H1 (cell line): ENCODE measurements at regions not wholly inside any gene's neighbourhood (a gene's known extent, or its start where the extent isn't known, plus 50 kb on each side); places are given as distances from the start of the nearest gene placed in this dataset.
"Not testable (repeated sequence)": the region's sequence is repeated elsewhere in the genome, so short reads cannot be mapped to it uniquely, and the experiment has no call there.

Experiments used
- CTCF ChIA-PET: fragments of 300-600 bp; sonication (Branson Sonifier 250); formaldehyde crosslinking; loops from one replicate; lab custom pipeline; 2021; ENCODE audit not compliant: partially characterized antibody; lab: Charles Lee
- POLR2A ChIA-PET: fragments of 300-600 bp; sonication (Branson Sonifier 250); formaldehyde crosslinking; loops from one replicate; lab custom pipeline; 2021; ENCODE audit warnings: inconsistent platforms; ENCODE audit not compliant: partially characterized antibody; lab: Charles Lee
- DNase-seq, 2 experiments: peaks; one replicate each; pipeline versions ENCODE4 v3.0.0 to v3.0.0-alpha.2; 2010 to 2022; ENCODE audit warnings: low spot score in 2 of 2, low read depth in 1 of 2, mixed read lengths in 1 of 2
- FAIRE-seq: peaks from 2 replicates; lab custom pipeline; 2011; peaks lifted over from hg19 to GRCh38; lab: Jason Lieb, UNC
- H2AFZ ChIP-seq: 2 replicates; pipeline ENCODE4 v1.8.1; 2012; ENCODE audit warnings: low read length, inconsistent platforms
- H2AK5ac ChIP-seq: 2 replicates; pipeline ENCODE4 v1.6.1; 2013; ENCODE audit warnings: low read depth, low read length
- H2BK120ac ChIP-seq: replicated peaks from 2 replicates; pipeline ENCODE3; 2013; ENCODE audit warnings: low read depth, low read length, inconsistent platforms
- H2BK12ac ChIP-seq: 2 replicates; pipeline ENCODE4 v1.6.1; 2013; ENCODE audit warnings: low read depth, low read length
- H2BK15ac ChIP-seq: 2 replicates; pipeline ENCODE4 v1.6.1; 2013; ENCODE audit warnings: low read length
- H2BK20ac ChIP-seq: 2 replicates; pipeline ENCODE4 v1.6.1; 2013; ENCODE audit warnings: low read length
- H2BK5ac ChIP-seq: 2 replicates; pipeline ENCODE4 v1.6.1; 2013; ENCODE audit warnings: low read depth, low read length
- H3K14ac ChIP-seq: 2 replicates; pipeline ENCODE4 v1.6.1; 2013; ENCODE audit warnings: inconsistent platforms; ENCODE audit not compliant: insufficient read length
- H3K18ac ChIP-seq: 2 replicates; pipeline ENCODE4 v1.6.1; 2013; ENCODE audit warnings: low read length; ENCODE audit errors: extremely low read depth
- H3K23ac ChIP-seq: 2 replicates; pipeline ENCODE4 v1.6.1; 2013; ENCODE audit warnings: inconsistent platforms; ENCODE audit not compliant: insufficient read length
- H3K23me2 ChIP-seq: 2 replicates; pipeline ENCODE4 v1.6.1; 2013; ENCODE audit warnings: low read depth, low read length
- H3K27ac ChIP-seq: 2 replicates; pipeline ENCODE4 v1.6.1; 2011; ENCODE audit warnings: low read depth, low read length, inconsistent platforms
- H3K27me3 ChIP-seq, 4 experiments: replicated peaks in 1 of 4; 1 replicate in 1 of 4; 2 replicates in 3 of 4; pipeline versions ENCODE4 v1.6.1 to v1.8.1; 2011 to 2013; ENCODE audit warnings: low read length in 3 of 4, mild to moderate bottlenecking in 3 of 4, inconsistent platforms in 2 of 4, mixed read lengths in 2 of 4, moderate library complexity in 1 of 4; ENCODE audit not compliant: control insufficient read depth in 3 of 4, insufficient read depth in 3 of 4; ENCODE audit errors: extremely low read depth in 1 of 4
- H3K36me3 ChIP-seq, 4 experiments: 2 replicates each; pipeline versions ENCODE4 v1.6.1 to v1.8.1; 2011 to 2013; ENCODE audit warnings: mild to moderate bottlenecking in 4 of 4, low read length in 3 of 4, moderate library complexity in 2 of 4, control low read depth in 1 of 4, inconsistent platforms in 1 of 4; ENCODE audit not compliant: insufficient read depth in 4 of 4, control insufficient read depth in 2 of 4
- H3K4ac ChIP-seq: replicated peaks from 2 replicates; pipeline ENCODE3; 2013; ENCODE audit warnings: low read length, low read depth, mixed read lengths, inconsistent platforms; ENCODE audit not compliant: insufficient read length
- H3K4me1 ChIP-seq, 4 experiments: replicated peaks in 1 of 4; 1 replicate in 1 of 4; 2 replicates in 3 of 4; pipeline versions ENCODE4 v1.6.1 to v1.8.1; 2011 to 2013; ENCODE audit warnings: low read length in 3 of 4, inconsistent platforms in 2 of 4, mixed read lengths in 1 of 4; ENCODE audit not compliant: insufficient read depth in 4 of 4, control insufficient read depth in 3 of 4
- H3K4me2 ChIP-seq, 2 experiments: 2 replicates each; pipeline versions ENCODE4 v1.6.1 to v1.8.1; 2011 to 2013; ENCODE audit warnings: low read depth in 2 of 2, low read length in 2 of 2, control low read depth in 1 of 2, inconsistent platforms in 1 of 2, mild to moderate bottlenecking in 1 of 2; ENCODE audit not compliant: insufficient read depth in 1 of 2
- H3K4me3 ChIP-seq, 4 experiments: fragments of 200-600, 300-600 bp in 1 of 4; sonication (generic), shearing (Covaris generic), sonication (Bioruptor Twin) in 1 of 4; 2 replicates each; pipeline versions ENCODE4 v1.5.1 to v1.8.1; 2011 to 2016; ENCODE audit warnings: low read length in 4 of 4, low read depth in 3 of 4, control low read depth in 2 of 4, inconsistent platforms in 2 of 4, mild to moderate bottlenecking in 2 of 4, mixed read lengths in 1 of 4, moderate library complexity in 1 of 4; ENCODE audit not compliant: insufficient read depth in 2 of 4; ENCODE audit errors: extremely low read depth in 1 of 4
- H3K56ac ChIP-seq: replicated peaks from 2 replicates; pipeline ENCODE3; 2013; ENCODE audit warnings: low read depth, mild to moderate bottlenecking, mixed read lengths, low read length, inconsistent platforms; ENCODE audit not compliant: insufficient read length
- H3K79me1 ChIP-seq: 2 replicates; pipeline ENCODE4 v1.6.1; 2013; ENCODE audit warnings: low read depth, low read length, control low read depth
- H3K79me2 ChIP-seq, 2 experiments: 2 replicates each; pipeline versions ENCODE4 v1.6.1 to v1.8.1; 2012 to 2013; ENCODE audit warnings: low read length in 2 of 2, mild to moderate bottlenecking in 2 of 2, inconsistent platforms in 1 of 2; ENCODE audit not compliant: insufficient read depth in 2 of 2, control insufficient read depth in 1 of 2
- H3K9ac ChIP-seq, 4 experiments: replicated peaks in 1 of 4; 1 replicate in 1 of 4; 2 replicates in 3 of 4; pipeline versions ENCODE4 v1.6.1 to v1.8.1; 2011 to 2013; ENCODE audit warnings: low read depth in 3 of 4, low read length in 3 of 4, control low read depth in 2 of 4, mild to moderate bottlenecking in 2 of 4, moderate library complexity in 2 of 4, inconsistent platforms in 1 of 4; ENCODE audit errors: extremely low read depth in 1 of 4
- H3K9me3 ChIP-seq, 2 experiments: 2 replicates each; pipeline versions ENCODE4 v1.6.1 to v1.8.1; 2012 to 2013; ENCODE audit warnings: mild to moderate bottlenecking in 2 of 2, moderate library complexity in 2 of 2, control low read depth in 1 of 2, inconsistent platforms in 1 of 2, low read depth in 1 of 2, low read length in 1 of 2, mixed read lengths in 1 of 2; ENCODE audit not compliant: insufficient read depth in 2 of 2
- H4K20me1 ChIP-seq, 2 experiments: replicated peaks in 1 of 2; 2 replicates each; pipeline versions ENCODE3 to v1.8.1; 2011 to 2013; ENCODE audit warnings: inconsistent platforms in 2 of 2, low read length in 2 of 2, mild to moderate bottlenecking in 1 of 2; ENCODE audit not compliant: insufficient read depth in 2 of 2, control insufficient read depth in 1 of 2
- H4K5ac ChIP-seq: 2 replicates; pipeline ENCODE4 v1.6.1; 2013; ENCODE audit warnings: low read length, low read depth, mixed read lengths, inconsistent platforms; ENCODE audit not compliant: insufficient read length
- H4K8ac ChIP-seq: 2 replicates; pipeline ENCODE4 v1.8.0; 2013; ENCODE audit warnings: mild to moderate bottlenecking, moderate library complexity, low read length, inconsistent platforms; ENCODE audit not compliant: insufficient read depth; ENCODE audit errors: extremely low read depth
- H4K91ac ChIP-seq: replicated peaks from 2 replicates; pipeline ENCODE3; 2013; ENCODE audit warnings: low read length, mixed read lengths, inconsistent platforms; ENCODE audit not compliant: insufficient read length
- NANOG ChIP-seq: IDR thresholded peaks from 2 replicates; pipeline ENCODE4 v1.6.1; 2011; ENCODE audit warnings: low read length, low read depth, mild to moderate bottlenecking, inconsistent platforms; ENCODE audit not compliant: insufficient read depth, poor library complexity, severe bottlenecking
- RNF2 ChIP-seq: fragments of 200-900, 300-1000 bp; sonication (generic); IDR thresholded peaks from 2 replicates; pipeline ENCODE4 v1.7.1; 2016; ENCODE audit warnings: borderline replicate concordance, low read depth, mild to moderate bottlenecking, antibody characterized with exemption, low read length; ENCODE audit not compliant: poor library complexity, severe bottlenecking; ENCODE audit errors: missing control alignments
- SIRT6 ChIP-seq: IDR thresholded peaks from one replicate; pipeline ENCODE4 v1.7.1; 2012; ENCODE audit warnings: low read length, inconsistent platforms
- SRF ChIP-seq: IDR thresholded peaks from 2 replicates; pipeline ENCODE4 v1.6.1; 2011; ENCODE audit warnings: mild to moderate bottlenecking, low read depth, low read length, moderate library complexity
- TCF12 ChIP-seq: IDR thresholded peaks from 2 replicates; pipeline ENCODE4 v1.6.1; 2011; ENCODE audit warnings: low read depth, mild to moderate bottlenecking, low read length
- WGBS, 2 experiments: shearing (Covaris generic) in 1 of 2; methylation state at CpG; one replicate each; pipeline versions ENCODE4 v1.1.6 to v1.1.7; 2013 to 2015; ENCODE audit warnings: low lambda C conversion rate in 2 of 2, mixed read lengths in 2 of 2, inconsistent platforms in 1 of 2, low coverage in 1 of 2, missing lambda C conversion rate in 1 of 2; ENCODE audit not compliant: insufficient replicate concordance in 2 of 2, insufficient coverage in 1 of 2, insufficient read length in 1 of 2; ENCODE audit errors: extremely low coverage in 1 of 2, missing lambda C conversion rate in 1 of 2; 5-methylcytosine and 5-hydroxymethylcytosine counted together
- TF ChIP-seq, protein P1 (sequence below): IDR thresholded peaks from 2 replicates; pipeline ENCODE4 v1.6.1; 2012; ENCODE audit warnings: inconsistent platforms

GRCh38 chr3:186439725-186440124 lies 77.7 kb upstream of the DGKG start (continued):
- TF ChIP-seq RNF2, result no peak
- no peak for TF ChIP-seq SRF
- no peak for TF ChIP-seq SIRT6
- no peak for TF ChIP-seq TCF12
- TF ChIP-seq, protein P1, sequence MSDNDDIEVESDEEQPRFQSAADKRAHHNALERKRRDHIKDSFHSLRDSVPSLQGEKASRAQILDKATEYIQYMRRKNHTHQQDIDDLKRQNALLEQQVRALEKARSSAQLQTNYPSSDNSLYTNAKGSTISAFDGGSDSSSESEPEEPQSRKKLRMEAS, result no peak
- TF ChIP-seq NANOG, result no peak

GRCh38 chr3:186435332-186435731 lies 73.3 kb upstream of the DGKG start:
- H4K5ac ChIP-seq, H3K36me3 ChIP-seq, H3K9ac ChIP-seq, H3K4me3 ChIP-seq, H4K91ac ChIP-seq, H3K18ac ChIP-seq, H3K27me3 ChIP-seq, H2BK15ac ChIP-seq, H2BK12ac ChIP-seq, H2AK5ac ChIP-seq, H3K4me2 ChIP-seq, CTCF ChIA-PET, H2BK120ac ChIP-seq, H3K27ac ChIP-seq, H3K23me2 ChIP-seq, H2BK20ac ChIP-seq, H3K9me3 ChIP-seq, H3K4me1 ChIP-seq, FAIRE-seq, H3K79me2 ChIP-seq, H4K8ac ChIP-seq, H3K23ac ChIP-seq, POLR2A ChIA-PET, H2AFZ ChIP-seq, H3K4ac ChIP-seq, H3K79me1 ChIP-seq, H3K56ac ChIP-seq, H2BK5ac ChIP-seq, H4K20me1 ChIP-seq, H3K14ac ChIP-seq: not testable (repeated sequence)
- 52% methylated on average over 4 of the region's 30 CpGs; no CpG with 5 or more reads in 1 of the 2 experiments for WGBS, 2 experiments
- peak in 1 of 2 experiments; percentile 35 for DNase-seq
